Coronary artery (tissue), 2 donors: ENCODE measurements at regions not wholly inside any gene's neighbourhood (a gene's known extent, or its start where the extent isn't known, plus 50 kb on each side); places are given as distances from the start of the nearest gene placed in this dataset.
"Not testable (repeated sequence)": the region's sequence is repeated elsewhere in the genome, so short reads cannot be mapped to it uniquely, and the experiment has no call there.

Experiments
- DNase-seq: peaks from one replicate; pipeline ENCODE4 v3.0.0-alpha.2; 2017; ENCODE audit warnings: low spot score
- H3K27ac ChIP-seq, 2 donors: fragments of 200-600 bp; sonication (generic); one replicate each; pipeline ENCODE4 v1.5.1; 2016 to 2019
- H3K4me3 ChIP-seq: fragments of 200-600 bp; sonication (generic); 2 replicates; pipeline ENCODE4 v1.5.1; 2016; ENCODE audit warnings: mild to moderate bottlenecking, moderate library complexity
- TF ChIP-seq, protein P1 (sequence below): fragments of 200-600 bp; sonication (generic); IDR thresholded peaks from one replicate; pipeline ENCODE4 v1.5.1; 2019; ENCODE audit warnings: antibody characterized with exemption

GRCh38 chr11:29159552-29160465 is 857.0 kb downstream of the KCNA4 start:
- TF ChIP-seq, protein P1, sequence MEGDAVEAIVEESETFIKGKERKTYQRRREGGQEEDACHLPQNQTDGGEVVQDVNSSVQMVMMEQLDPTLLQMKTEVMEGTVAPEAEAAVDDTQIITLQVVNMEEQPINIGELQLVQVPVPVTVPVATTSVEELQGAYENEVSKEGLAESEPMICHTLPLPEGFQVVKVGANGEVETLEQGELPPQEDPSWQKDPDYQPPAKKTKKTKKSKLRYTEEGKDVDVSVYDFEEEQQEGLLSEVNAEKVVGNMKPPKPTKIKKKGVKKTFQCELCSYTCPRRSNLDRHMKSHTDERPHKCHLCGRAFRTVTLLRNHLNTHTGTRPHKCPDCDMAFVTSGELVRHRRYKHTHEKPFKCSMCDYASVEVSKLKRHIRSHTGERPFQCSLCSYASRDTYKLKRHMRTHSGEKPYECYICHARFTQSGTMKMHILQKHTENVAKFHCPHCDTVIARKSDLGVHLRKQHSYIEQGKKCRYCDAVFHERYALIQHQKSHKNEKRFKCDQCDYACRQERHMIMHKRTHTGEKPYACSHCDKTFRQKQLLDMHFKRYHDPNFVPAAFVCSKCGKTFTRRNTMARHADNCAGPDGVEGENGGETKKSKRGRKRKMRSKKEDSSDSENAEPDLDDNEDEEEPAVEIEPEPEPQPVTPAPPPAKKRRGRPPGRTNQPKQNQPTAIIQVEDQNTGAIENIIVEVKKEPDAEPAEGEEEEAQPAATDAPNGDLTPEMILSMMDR = peak; percentile 11
- H3K4me3 ChIP-seq = no peak overlapping the region
- no peak overlapping the region for H3K27ac ChIP-seq
- DNase-seq = no peak

DNA sequence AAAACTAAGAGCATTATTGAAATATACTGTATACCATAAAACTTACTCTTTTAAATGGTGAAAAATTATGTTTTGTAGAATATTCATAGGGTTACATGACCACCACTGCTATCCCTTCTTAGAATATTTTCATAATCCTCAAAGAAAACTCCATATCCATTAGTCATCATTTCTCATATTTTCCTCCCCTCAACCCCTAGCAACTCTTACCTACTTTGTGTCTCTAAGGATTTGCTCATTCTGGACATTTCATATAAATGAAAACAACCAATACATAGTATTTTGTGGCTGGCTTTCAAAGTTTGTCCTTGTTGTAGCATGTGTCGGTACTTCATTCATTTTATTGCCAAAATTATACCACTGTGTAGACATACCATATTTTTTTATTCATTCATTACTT is 863.8 kb downstream of the KCNA4 start:
- Histone ChIP-seq H3K27ac (no peak overlapping the region), H3K4me3 (no peak overlapping the region)
- no peak for DNase-seq
- TF ChIP-seq, protein P1 = no peak

- H3K27ac ChIP-seq, H3K4me3 ChIP-seq, DNase-seq: not testable (repeated sequence)
These were observed 874.3 kb downstream of the KCNA4 start for GRCh38 chr11:29142573-29142972.

GRCh38 chr11:29135504-29135903 is 881.3 kb downstream of the KCNA4 start:
- TF ChIP-seq, protein P1 = no peak
- no peak overlapping the region for H3K4me3 ChIP-seq
- DNase-seq = no peak
- H3K27ac ChIP-seq = no peak overlapping the region

- H3K4me3 ChIP-seq = no peak overlapping the region
- DNase-seq = no peak
- no peak overlapping the region for H3K27ac ChIP-seq
- TF ChIP-seq, protein P1 = no peak
These were observed 885.8 kb downstream of the KCNA4 start for GRCh38 chr11:29131055-29131454.

DNA sequence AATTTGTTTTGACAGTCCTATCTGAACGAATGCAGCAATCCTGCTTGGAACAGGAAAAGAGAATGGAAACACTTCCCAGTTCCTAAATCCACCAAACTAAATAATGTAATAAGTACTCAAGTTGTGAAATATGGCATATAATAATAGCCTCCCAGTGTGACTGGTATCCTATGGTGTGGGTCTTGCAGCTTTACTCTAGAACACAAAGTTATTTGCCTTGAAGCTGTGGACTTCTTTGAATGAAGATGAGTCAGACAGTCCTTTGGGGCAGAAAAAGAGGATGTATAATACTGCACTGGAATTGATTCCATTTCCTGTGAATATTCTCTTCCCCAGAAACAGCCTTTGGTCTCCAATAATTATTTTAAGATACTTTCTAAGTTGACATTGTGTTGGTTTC is 887.0 kb downstream of the KCNA4 start:
- Histone ChIP-seq H3K4me3 (no peak overlapping the region), H3K27ac (no peak overlapping the region)
- TF ChIP-seq, protein P1 = no peak
- no peak for DNase-seq

GRCh38 chr11:29127461-29127860 is 889.4 kb downstream of the KCNA4 start:
- no peak for DNase-seq
- H3K27ac ChIP-seq = no peak overlapping the region
- TF ChIP-seq, protein P1 = no peak

More at GRCh38 chr11:29127461-29127860, 889.4 kb downstream of the KCNA4 start:
- no peak overlapping the region for H3K4me3 ChIP-seq
